Frontal cortex (tissue), 3 donors: ENCODE measurements at regions not wholly inside any gene's neighbourhood (a gene's known extent, or its start where the extent isn't known, plus 50 kb on each side); places are given as distances from the start of the nearest gene placed in this dataset.

Source experiments
- DNase-seq, 2 donors: peaks; one replicate each; pipeline ENCODE4 v3.0.0; 2012; ENCODE audit warnings: low spot score in 2 of 2
- FAIRE-seq: peaks from 2 replicates; lab custom pipeline; 2012; peaks lifted over from hg19 to GRCh38; lab: Jason Lieb, UNC
- donor health status: control.
- donor health status: control.
- donor health status: control.

- DNase-seq (no peak), FAIRE-seq (no peak)
These were observed 381.5 kb downstream of the CDH26 start for GRCh38 chr20:60339738-60340137.

GRCh38 chr20:60340232-60340631 is 382.0 kb downstream of the CDH26 start:
- FAIRE-seq (no peak), DNase-seq (no peak)

GRCh38 chr20:60341062-60341461 is 382.8 kb downstream of the CDH26 start:
- no peak for FAIRE-seq
- no peak for DNase-seq

- DNase-seq = no peak
These were observed 386.9 kb downstream of the CDH26 start for GRCh38 chr20:60345106-60345505.

GRCh38 chr20:60349418-60349817 is 391.2 kb downstream of the CDH26 start:
- FAIRE-seq = no peak

More at GRCh38 chr20:60345106-60345505, 386.9 kb downstream of the CDH26 start:
- no peak for FAIRE-seq

GRCh38 chr20:60352017-60352416 is 393.8 kb downstream of the CDH26 start:
- no peak for FAIRE-seq

More at GRCh38 chr20:60349418-60349817, 391.2 kb downstream of the CDH26 start:
- no peak for DNase-seq

GRCh38 chr20:60352596-60352995 is 394.4 kb downstream of the CDH26 start:
- DNase-seq = no peak
- FAIRE-seq = no peak

More at GRCh38 chr20:60352017-60352416, 393.8 kb downstream of the CDH26 start:
- DNase-seq = peak in 1 of 2 donors; percentile 23

GRCh38 chr20:60354024-60354580 is 395.9 kb downstream of the CDH26 start:
- no peak for FAIRE-seq
- DNase-seq = no peak

- DNase-seq = no peak
- no peak for FAIRE-seq
These were observed 399.9 kb downstream of the CDH26 start for GRCh38 chr20:60358101-60358500.

- FAIRE-seq = no peak
- DNase-seq = no peak
These were observed 400.8 kb downstream of the CDH26 start for GRCh38 chr20:60359010-60359409.

- FAIRE-seq = no peak
These were observed 403.7 kb downstream of the CDH26 start for GRCh38 chr20:60361761-60362395.

GRCh38 chr20:60362531-60362930 is 404.3 kb downstream of the CDH26 start:
- no peak for FAIRE-seq
- no peak for DNase-seq

More at GRCh38 chr20:60361761-60362395, 403.7 kb downstream of the CDH26 start:
- no peak for DNase-seq

- FAIRE-seq = no peak
- no peak for DNase-seq
These were observed 405.5 kb downstream of the CDH26 start for GRCh38 chr20:60363698-60364097.

- no peak for DNase-seq
- no peak for FAIRE-seq
These were observed 406.9 kb downstream of the CDH26 start for GRCh38 chr20:60365064-60365666.

GRCh38 chr20:60365882-60366281 is 407.7 kb downstream of the CDH26 start:
- FAIRE-seq = no peak

GRCh38 chr20:60371384-60371783 is 413.2 kb downstream of the CDH26 start:
- FAIRE-seq (no peak), DNase-seq (no peak)

More at GRCh38 chr20:60365882-60366281, 407.7 kb downstream of the CDH26 start:
- DNase-seq = no peak

- DNase-seq (no peak), FAIRE-seq (no peak)
These were observed 414.1 kb downstream of the CDH26 start for GRCh38 chr20:60372275-60372674.

GRCh38 chr20:60372822-60373221 is 414.6 kb downstream of the CDH26 start:
- no peak for FAIRE-seq

GRCh38 chr20:60378620-60379019 is 420.4 kb downstream of the CDH26 start:
- no peak for DNase-seq
- FAIRE-seq = no peak

More at GRCh38 chr20:60372822-60373221, 414.6 kb downstream of the CDH26 start:
- no peak for DNase-seq

- DNase-seq = no peak
- FAIRE-seq = no peak
These were observed 423.6 kb downstream of the CDH26 start for GRCh38 chr20:60381643-60382400.
